HG02610 (cell line): ENCODE measurements at regions not wholly inside any gene's neighbourhood (a gene's known extent, or its start where the extent isn't known, plus 50 kb on each side); places are given as distances from the start of the nearest gene placed in this dataset.

Experiments
- ATAC-seq: cut with Tn5 transposase; IDR thresholded peaks from one replicate; pipeline ENCODE4 v1.9.1; 2021; ENCODE audit warnings: mild to moderate bottlenecking, moderate library complexity; ENCODE audit not compliant: unreplicated experiment

- ATAC-seq: no peak
Observed at GRCh38 chr17:72008236-72008876, 112.5 kb upstream of the SOX9 start.

- no peak for ATAC-seq
Observed at GRCh38 chr17:72011561-72011960, 109.3 kb upstream of the SOX9 start.

GRCh38 chr17:72021417-72022041 lies 99.3 kb upstream of the SOX9 start:
- peak; percentile 47 for ATAC-seq

GRCh38 chr17:72022328-72023275 lies 98.2 kb upstream of the SOX9 start:
- no peak for ATAC-seq

- no peak for ATAC-seq
Observed at GRCh38 chr17:72024457-72024856, 96.4 kb upstream of the SOX9 start.

- ATAC-seq: no peak
Observed at GRCh38 chr17:72025113-72025512, 95.7 kb upstream of the SOX9 start.

- peak; percentile 74 for ATAC-seq
Observed at GRCh38 chr17:72030067-72030899, 90.5 kb upstream of the SOX9 start.

GRCh38 chr17:72031219-72031884 lies 89.5 kb upstream of the SOX9 start:
- no peak for ATAC-seq

- no peak for ATAC-seq
Observed at GRCh38 chr17:72033334-72033733, 87.5 kb upstream of the SOX9 start.

GRCh38 chr17:72034000-72034399 lies 86.8 kb upstream of the SOX9 start:
- peak; percentile 40 for ATAC-seq

- ATAC-seq: no peak
Observed at GRCh38 chr17:72038427-72038826, 82.4 kb upstream of the SOX9 start.

- ATAC-seq: no peak
Observed at GRCh38 chr17:72039490-72039889, 81.3 kb upstream of the SOX9 start.

GRCh38 chr17:72046178-72046577 lies 74.6 kb upstream of the SOX9 start:
- no peak for ATAC-seq

- no peak for ATAC-seq
Observed at GRCh38 chr17:72046643-72047612, 73.9 kb upstream of the SOX9 start.

- ATAC-seq: no peak
Observed at GRCh38 chr17:72049914-72050313, 70.9 kb upstream of the SOX9 start.

GRCh38 chr17:72053036-72053435 lies 67.8 kb upstream of the SOX9 start:
- no peak for ATAC-seq

GRCh38 chr17:72053449-72053848 lies 67.4 kb upstream of the SOX9 start:
- no peak for ATAC-seq

GRCh38 chr17:72056155-72056554 lies 64.7 kb upstream of the SOX9 start:
- no peak for ATAC-seq

GRCh38 chr17:72056727-72057290 lies 64.0 kb upstream of the SOX9 start:
- ATAC-seq: no peak
